Esophagus squamous epithelium (tissue), 5 donors: ENCODE measurements at regions not wholly inside any gene's neighbourhood (a gene's known extent, or its start where the extent isn't known, plus 50 kb on each side); places are given as distances from the start of the nearest gene placed in this dataset.

Experiments
- DNase-seq: peaks from one replicate; lab custom pipeline; 2025; lab: John Stamatoyannopoulos, UW
- H3K27ac ChIP-seq, 4 donors: fragments of 200-600 bp; sonication (generic); one replicate each; pipeline ENCODE4 v1.5.1; 2016 to 2019; ENCODE audit warnings: mild to moderate bottlenecking in 1 of 4
- H3K27me3 ChIP-seq, 4 donors: fragments of 200-600 bp; sonication (generic); 1 replicate in 3 of 4; 2 replicates in 1 of 4; pipeline versions ENCODE4 v1.5.1 to v1.6.0; 2017 to 2021; ENCODE audit warnings: antibody characterized with exemption in 1 of 4
- H3K36me3 ChIP-seq, 3 donors: fragments of 200-600 bp; sonication (generic); one replicate each; pipeline ENCODE4 v1.5.1; 2016 to 2019
- H3K4me1 ChIP-seq, 3 donors: fragments of 200-600 bp; sonication (generic); one replicate each; pipeline ENCODE4 v1.5.1; 2017 to 2019
- H3K4me3 ChIP-seq, 4 donors: fragments of 200-600 bp; sonication (generic); 1 replicate in 3 of 4; 2 replicates in 1 of 4; pipeline ENCODE4 v1.5.1; 2016 to 2019; ENCODE audit warnings: mild to moderate bottlenecking in 2 of 4, moderate library complexity in 1 of 4
- H3K9me3 ChIP-seq, 3 donors: fragments of 200-600 bp; sonication (generic); one replicate each; pipeline ENCODE4 v1.5.1; 2016 to 2019
- POLR2A ChIP-seq, 4 donors: fragments of 450-650 bp; IDR thresholded peaks; one replicate each; pipeline ENCODE4 v1.6.1; 2017; ENCODE audit warnings: antibody characterized with exemption in 4 of 4, mild to moderate bottlenecking in 4 of 4, moderate library complexity in 3 of 4
- WGBS, 2 donors: methylation state at CpG; one replicate each; pipeline ENCODE4 v1.1.5; 2018; 5-methylcytosine and 5-hydroxymethylcytosine counted together
- intact Hi-C: fragments of 100-400 bp; cut with DNase I; formaldehyde crosslinking; loops from one replicate; pipeline ENCODE4 v1.15.0; 2022
- small RNA-seq, 4 donors: library from RNA; depleted of rRNA; stranded (forward); fragments of <200 nt; gene quantifications; one replicate each; pipeline ENCODE3, GENCODE V24; 2016
- TF ChIP-seq, protein P1 (sequence below), 6 experiments: fragments of 450-650 bp in 4 of 6; fragments of 200-600 bp in 2 of 6; sonication (generic) in 2 of 6; IDR thresholded peaks; one replicate each; pipeline ENCODE4 v1.5.1; 2016 to 2019; ENCODE audit warnings: antibody characterized with exemption in 6 of 6, mild to moderate bottlenecking in 4 of 6, moderate library complexity in 4 of 6
- donor health status: DM: yes; HTN: yes; CAD: no.

DNA sequence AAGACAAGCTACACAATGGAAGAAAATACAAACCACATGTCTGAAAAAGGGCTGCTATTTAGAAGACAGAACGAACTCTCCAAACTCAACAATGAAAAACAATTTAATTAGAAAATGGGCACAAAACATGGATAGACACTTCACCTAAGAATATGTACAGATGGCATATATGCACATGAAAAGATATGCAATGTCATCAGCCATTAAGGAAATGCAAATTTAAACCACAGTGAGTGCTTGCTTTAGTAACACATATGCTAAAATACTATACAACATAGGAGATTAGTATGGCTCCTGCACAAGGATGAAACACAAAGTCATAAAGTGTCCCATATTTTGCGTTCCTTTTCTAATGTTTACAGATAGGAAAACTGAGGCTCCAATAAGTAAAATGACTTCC lies 60.4 kb upstream of the FAM83B start:
- TF ChIP-seq, protein P1, sequence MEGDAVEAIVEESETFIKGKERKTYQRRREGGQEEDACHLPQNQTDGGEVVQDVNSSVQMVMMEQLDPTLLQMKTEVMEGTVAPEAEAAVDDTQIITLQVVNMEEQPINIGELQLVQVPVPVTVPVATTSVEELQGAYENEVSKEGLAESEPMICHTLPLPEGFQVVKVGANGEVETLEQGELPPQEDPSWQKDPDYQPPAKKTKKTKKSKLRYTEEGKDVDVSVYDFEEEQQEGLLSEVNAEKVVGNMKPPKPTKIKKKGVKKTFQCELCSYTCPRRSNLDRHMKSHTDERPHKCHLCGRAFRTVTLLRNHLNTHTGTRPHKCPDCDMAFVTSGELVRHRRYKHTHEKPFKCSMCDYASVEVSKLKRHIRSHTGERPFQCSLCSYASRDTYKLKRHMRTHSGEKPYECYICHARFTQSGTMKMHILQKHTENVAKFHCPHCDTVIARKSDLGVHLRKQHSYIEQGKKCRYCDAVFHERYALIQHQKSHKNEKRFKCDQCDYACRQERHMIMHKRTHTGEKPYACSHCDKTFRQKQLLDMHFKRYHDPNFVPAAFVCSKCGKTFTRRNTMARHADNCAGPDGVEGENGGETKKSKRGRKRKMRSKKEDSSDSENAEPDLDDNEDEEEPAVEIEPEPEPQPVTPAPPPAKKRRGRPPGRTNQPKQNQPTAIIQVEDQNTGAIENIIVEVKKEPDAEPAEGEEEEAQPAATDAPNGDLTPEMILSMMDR (IDR thresholded peaks at IDR 0.05) = no peak
- no peak for TF ChIP-seq POLR2A (IDR thresholded peaks at IDR 0.05)
- WGBS, 2 donors = 83 to 85% methylated on average over 2 of the region's 2 CpGs
- intact Hi-C loops = no loop called here

DNA sequence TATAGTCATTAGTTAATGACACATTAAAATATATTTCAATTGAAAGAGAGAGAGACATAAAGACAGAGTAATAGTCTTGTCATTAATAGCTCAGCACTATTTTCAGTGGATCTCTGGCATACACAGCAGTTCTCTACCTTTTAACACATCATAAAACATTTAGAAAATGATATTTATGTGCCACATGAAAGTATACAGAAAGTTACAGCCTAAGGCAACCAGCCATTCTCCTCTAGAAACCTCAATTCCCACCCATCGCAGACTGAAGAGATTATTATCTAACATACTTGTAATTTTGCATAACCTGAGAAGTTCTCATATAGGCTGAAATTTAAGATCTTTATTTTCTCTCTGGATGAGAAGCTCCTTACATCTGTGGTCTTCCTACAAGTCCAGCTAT lies 58.7 kb upstream of the FAM83B start:
- Histone ChIP-seq H3K4me3 (no peak overlapping the region), H3K36me3 (no peaks in the 10 kb centered on the region), H3K4me1 (no peaks in the 10 kb centered on the region), H3K27ac (no peak overlapping the region), H3K9me3 (no peaks in the 10 kb centered on the region), H3K27me3 (no peaks in the 10 kb centered on the region)
- no peak for TF ChIP-seq POLR2A (IDR thresholded peaks at IDR 0.05)
- TF ChIP-seq, protein P1 (IDR thresholded peaks at IDR 0.05) = no peak
- DNase-seq = no peak
- intact Hi-C loops = no loop called here
- WGBS, 2 donors = 85 to 93% methylated on average over 1 of the region's 1 CpG

More for the DNA sequence above, 60.4 kb upstream of the FAM83B start:
- Histone ChIP-seq H3K4me3 (no peak overlapping the region), H3K36me3 (no peaks in the 10 kb centered on the region), H3K27me3 (no peaks in the 10 kb centered on the region), H3K27ac (no peak overlapping the region), H3K9me3 (no peaks in the 10 kb centered on the region), H3K4me1 (no peaks in the 10 kb centered on the region)
- DNase-seq = no peak

Small RNA genes in the stretch of these regions (small RNA-seq; reads per million reads assigned to genes)
- gene RNU6-1023P = 0 reads per million in 4 donors
